OCI-LY3 (cell line): ENCODE measurements at regions not wholly inside any gene's neighbourhood (a gene's known extent, or its start where the extent isn't known, plus 50 kb on each side); places are given as distances from the start of the nearest gene placed in this dataset.

Experiments
- CTCF ChIP-seq: fragments of 200-600, 300-600 bp; sonication (generic); IDR thresholded peaks from 2 replicates; pipeline ENCODE4 v1.5.1; 2014; ENCODE audit warnings: antibody characterized with exemption, low read length, low read depth
- EZH2phosphoT487 ChIP-seq: fragments of 200-600 bp; shearing (Covaris generic); IDR thresholded peaks from 2 replicates; pipeline ENCODE4 v1.6.1; 2018; ENCODE audit warnings: antibody characterized with exemption, mixed run types, low read depth

DNA sequence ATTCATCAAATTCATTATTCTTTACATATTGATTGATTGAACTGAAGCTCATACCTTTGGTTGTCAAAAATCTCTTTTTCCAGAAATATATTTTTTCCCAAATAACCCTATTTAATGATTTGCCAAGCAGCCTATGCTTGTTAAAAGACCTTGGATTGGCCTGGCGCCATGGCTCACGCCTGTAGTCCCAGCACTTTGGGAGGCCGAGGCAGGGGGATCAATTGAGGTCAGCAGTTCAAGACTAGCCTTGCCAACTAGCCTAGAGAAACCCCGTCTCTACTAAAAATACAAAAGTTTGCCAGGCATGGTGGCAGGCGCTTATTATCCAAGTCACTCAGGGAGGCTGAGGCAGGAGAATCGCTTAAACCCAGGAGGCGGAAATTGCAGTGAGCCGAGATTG, 165.1 kb upstream of the MGAT4C start:
- TF ChIP-seq CTCF: no peak
- no peak for TF ChIP-seq EZH2phosphoT487
